ENCODE measurements at regions not wholly inside any gene's neighbourhood (a gene's known extent, or its start where the extent isn't known, plus 50 kb on each side); places are given as distances from the start of the nearest gene placed in this dataset.

GRCh38 chr3:107976202-107976800 lies 114.5 kb downstream of the CD47 start:
- Histone ChIP-seq H3K9me3 (no peaks in the 10 kb centered on the region), H3K27ac (no peak overlapping the region), H3K4me3 (no peak overlapping the region), H3K4me1 (peaks cover under 1% of the 10 kb centered on the region), H3K27me3 (no peaks in the 10 kb centered on the region), H3K36me3 (no peaks in the 10 kb centered on the region)
- no peak for TF ChIP-seq POLR2A (IDR thresholded peaks at IDR 0.05)
- intact Hi-C loops (cut with DNase I) = no loop called here
- peak in 1 of 2 donors; percentile 34 for DNase-seq (ENCODE audit: extremely low spot score in 2 of 2)

GRCh38 chr3:107975529-107976201 lies 115.2 kb downstream of the CD47 start:
- Histone ChIP-seq H3K36me3 (no peaks in the 10 kb centered on the region), H3K27ac (no peak overlapping the region), H3K4me1 (peaks cover 2% of the 10 kb centered on the region), H3K4me3 (no peak overlapping the region), H3K9me3 (no peaks in the 10 kb centered on the region), H3K27me3 (no peaks in the 10 kb centered on the region)
- intact Hi-C loops (cut with DNase I) = no loop called here
- no peak for TF ChIP-seq POLR2AphosphoS5 (IDR thresholded peaks at IDR 0.05; ENCODE audit: insufficient read depth in 1 of 2, low read depth in 1 of 2)
- peak in 1 of 2 donors; percentile 69 for DNase-seq (ENCODE audit: extremely low spot score in 2 of 2)

DNA sequence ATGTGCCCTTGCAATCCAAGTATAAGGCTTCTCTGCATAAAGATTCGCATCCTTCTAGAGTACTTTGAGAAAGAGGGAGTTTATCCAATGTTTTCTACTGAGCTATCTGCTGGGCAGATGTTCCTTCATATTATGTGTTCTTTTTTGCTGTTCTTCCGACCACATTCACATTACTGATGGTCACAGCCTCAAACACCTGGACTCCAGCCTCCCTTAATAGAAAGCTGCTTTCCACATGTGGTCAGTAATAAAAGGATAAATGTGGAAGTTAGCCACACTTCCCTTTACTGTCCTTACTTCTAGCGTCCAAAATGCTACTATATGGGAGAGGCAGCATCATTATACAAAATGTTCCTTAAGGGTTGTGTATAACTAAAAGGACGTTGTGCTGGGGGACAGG lies 116.9 kb downstream of the CD47 start:
- H3K36me3 ChIP-seq = no peaks in the 10 kb centered on the region
- TF ChIP-seq POLR2A (IDR thresholded peaks at IDR 0.05) (no peak), CTCF (IDR thresholded peaks at IDR 0.05) (no peak), POLR2AphosphoS5 (IDR thresholded peaks at IDR 0.05; ENCODE audit: insufficient read depth in 1 of 2, low read depth in 1 of 2) (no peak)
- intact Hi-C loops (cut with DNase I) = no loop called here
- H3K27ac ChIP-seq = no peak overlapping the region
- H3K9me3 ChIP-seq = no peaks in the 10 kb centered on the region
- H3K4me1 ChIP-seq = peaks cover 4% of the 10 kb centered on the region
- no peaks in the 10 kb centered on the region for H3K27me3 ChIP-seq
- H3K4me3 ChIP-seq = no peak overlapping the region
- DNase-seq (ENCODE audit: extremely low spot score in 2 of 2) = no peak

- intact Hi-C loops (cut with DNase I) = no loop called here
- Histone ChIP-seq H3K4me3 (no peak overlapping the region), H3K9me3 (no peaks in the 10 kb centered on the region), H3K27ac (no peak overlapping the region), H3K27me3 (no peaks in the 10 kb centered on the region), H3K4me1 (peaks cover 4% of the 10 kb centered on the region), H3K36me3 (no peaks in the 10 kb centered on the region)
- TF ChIP-seq POLR2AphosphoS5 (IDR thresholded peaks at IDR 0.05; ENCODE audit: insufficient read depth in 1 of 2, low read depth in 1 of 2) (no peak), POLR2A (IDR thresholded peaks at IDR 0.05) (no peak)
- peak in 1 of 2 donors; percentile 6 for DNase-seq (ENCODE audit: extremely low spot score in 2 of 2)
These were observed 117.7 kb downstream of the CD47 start for GRCh38 chr3:107973152-107973551.

DNA sequence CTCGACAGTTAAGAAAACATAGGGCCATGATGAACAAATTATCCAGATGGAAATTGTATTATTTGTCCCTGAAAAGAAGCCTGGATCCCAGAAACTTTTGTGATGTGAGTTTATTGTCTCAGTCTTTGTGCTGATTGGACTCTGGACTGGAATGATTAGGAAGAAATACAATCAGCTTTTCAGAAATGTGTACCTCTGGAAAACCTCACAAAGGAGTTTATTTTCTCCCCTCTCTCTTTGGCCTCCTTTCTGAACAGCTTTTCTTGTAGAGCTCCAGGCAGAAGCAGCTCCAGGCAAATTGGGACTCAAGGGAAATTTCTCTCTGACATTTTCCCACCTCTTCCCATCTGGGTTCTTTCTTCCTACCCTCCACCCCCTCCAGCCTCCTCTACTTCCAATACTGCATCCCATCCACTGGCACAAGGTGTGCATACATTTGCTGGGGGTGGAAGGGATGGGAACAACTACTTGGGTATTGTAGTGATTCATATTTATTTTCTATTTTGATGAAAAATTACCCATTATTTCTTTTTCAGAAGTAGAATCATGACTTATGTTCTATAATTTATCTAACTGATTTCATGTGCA lies 119.7 kb downstream of the CD47 start:
- no peak for DNase-seq (ENCODE audit: extremely low spot score in 2 of 2)
- no peaks in the 10 kb centered on the region for H3K36me3 ChIP-seq
- TF ChIP-seq CTCF (IDR thresholded peaks at IDR 0.05) (no peak), POLR2A (IDR thresholded peaks at IDR 0.05) (no peak), POLR2AphosphoS5 (IDR thresholded peaks at IDR 0.05; ENCODE audit: insufficient read depth in 1 of 2, low read depth in 1 of 2) (no peak)
- H3K27me3 ChIP-seq = no peaks in the 10 kb centered on the region
- H3K9me3 ChIP-seq = no peaks in the 10 kb centered on the region
- H3K4me1 ChIP-seq = peaks cover 4% of the 10 kb centered on the region
- no peak overlapping the region for H3K27ac ChIP-seq
- intact Hi-C loops (cut with DNase I) = no loop called here
- no peak overlapping the region for H3K4me3 ChIP-seq

DNA sequence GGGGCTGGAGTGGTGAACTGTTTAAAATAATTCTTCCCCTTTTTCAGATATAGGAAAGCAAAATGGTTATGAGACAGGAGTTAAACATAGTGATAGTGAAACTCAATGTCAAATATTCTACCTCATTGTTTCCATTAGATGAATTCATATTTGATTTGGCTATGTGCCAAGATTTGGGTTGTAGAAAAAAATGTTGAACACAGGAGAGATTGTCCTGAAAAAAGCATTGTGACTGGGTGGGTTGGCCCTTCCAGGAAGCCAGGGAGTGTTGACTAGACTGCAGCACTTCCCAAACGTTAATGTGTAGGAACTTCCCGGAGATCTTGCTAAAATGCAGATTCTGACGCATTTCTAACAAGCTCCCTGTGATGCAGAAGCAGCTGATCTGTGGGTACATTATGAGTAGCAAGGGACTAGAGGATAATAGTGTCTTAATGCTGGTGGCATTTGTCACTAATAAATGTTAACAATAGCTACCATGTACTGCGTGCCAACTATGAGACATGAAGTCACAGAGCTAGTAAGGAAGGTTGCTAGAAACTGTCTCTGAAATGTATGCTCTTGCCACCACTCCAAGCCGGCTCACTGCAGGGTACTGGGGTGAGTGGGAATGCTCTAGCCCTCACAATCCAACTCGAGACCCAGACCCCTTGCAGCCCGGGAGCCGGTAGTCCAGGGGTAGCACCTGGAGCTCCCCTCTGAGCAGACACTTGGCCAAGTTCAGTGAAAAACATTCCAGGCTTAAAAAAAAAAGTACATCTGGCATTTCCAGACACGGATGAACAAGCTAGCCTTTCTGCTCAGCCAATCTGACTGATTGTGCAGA lies 120.6 kb downstream of the CD47 start:
- H3K4me1 ChIP-seq = peaks cover 4% of the 10 kb centered on the region
- DNase-seq (ENCODE audit: extremely low spot score in 2 of 2) = no peak
- TF ChIP-seq POLR2A (IDR thresholded peaks at IDR 0.05) = no peak
- TF ChIP-seq POLR2AphosphoS5 (IDR thresholded peaks at IDR 0.05; ENCODE audit: insufficient read depth in 1 of 2, low read depth in 1 of 2) = no peak
- no peak for TF ChIP-seq CTCF (IDR thresholded peaks at IDR 0.05)
- no peaks in the 10 kb centered on the region for H3K9me3 ChIP-seq
- H3K27me3 ChIP-seq = no peaks in the 10 kb centered on the region
- no peaks in the 10 kb centered on the region for H3K36me3 ChIP-seq
- no peak overlapping the region for H3K4me3 ChIP-seq
- intact Hi-C loops (cut with DNase I) = no loop called here
- no peak overlapping the region for H3K27ac ChIP-seq
